NB4 (cell line): ENCODE measurements at regions not wholly inside any gene's neighbourhood (a gene's known extent, or its start where the extent isn't known, plus 50 kb on each side); places are given as distances from the start of the nearest gene placed in this dataset.

Experiments used
- DNase-seq: peaks from one replicate; pipeline ENCODE4 v3.0.0; 2010; ENCODE audit warnings: low read depth
- H3K4me3 ChIP-seq: one replicate; pipeline ENCODE4 v1.5.1; 2011; ENCODE audit warnings: mild to moderate bottlenecking, low read depth, low read length, moderate library complexity
- CTCF ChIP-seq: IDR thresholded peaks from one replicate; pipeline ENCODE4 v1.5.1; 2012; ENCODE audit warnings: low read depth, low read length
- MAX ChIP-seq: IDR thresholded peaks from 2 replicates; pipeline ENCODE4 v1.6.1; 2011; ENCODE audit warnings: low read depth, low read length
- MYC ChIP-seq: IDR thresholded peaks from 2 replicates; pipeline ENCODE4 v1.6.1; 2011; ENCODE audit warnings: low read depth, low read length
- POLR2A ChIP-seq: IDR thresholded peaks from 2 replicates; pipeline ENCODE4 v1.6.1; 2011; ENCODE audit warnings: mild to moderate bottlenecking; ENCODE audit not compliant: insufficient read length; ENCODE audit errors: extremely low read depth

- TF ChIP-seq POLR2A (no peak), MYC (no peak), CTCF (no peak), MAX (no peak)
- H3K4me3 ChIP-seq, result no peak overlapping the region
- DNase-seq, result no peak
Observed at GRCh38 chr7:53920011-53920410, 622.2 kb upstream of the VSTM2A start.

GRCh38 chr7:53940483-53940882 is 601.7 kb upstream of the VSTM2A start:
- H3K4me3 ChIP-seq, result no peak overlapping the region
- no peak for TF ChIP-seq POLR2A
- TF ChIP-seq CTCF, result no peak
- TF ChIP-seq MYC, result no peak
- no peak for TF ChIP-seq MAX
- DNase-seq, result no peak

- H3K4me3 ChIP-seq, result no peak overlapping the region
- TF ChIP-seq CTCF (no peak), MAX (no peak), POLR2A (no peak), MYC (no peak)
- no peak for DNase-seq
Observed at GRCh38 chr7:53947732-53948131, 594.4 kb upstream of the VSTM2A start.

- no peak for DNase-seq
Observed at GRCh38 chr7:53965716-53966115, 576.5 kb upstream of the VSTM2A start.

GRCh38 chr7:53983480-53983879 is 558.7 kb upstream of the VSTM2A start:
- H3K4me3 ChIP-seq, result no peak overlapping the region
- DNase-seq, result no peak
- TF ChIP-seq MYC, result no peak

More at GRCh38 chr7:53965716-53966115, 576.5 kb upstream of the VSTM2A start:
- TF ChIP-seq POLR2A (no peak), CTCF (no peak), MAX (no peak), MYC (no peak)
- H3K4me3 ChIP-seq, result no peak overlapping the region

GRCh38 chr7:53984776-53985175 is 557.4 kb upstream of the VSTM2A start:
- H3K4me3 ChIP-seq, result no peak overlapping the region

More at GRCh38 chr7:53984776-53985175, 557.4 kb upstream of the VSTM2A start:
- TF ChIP-seq MAX (no peak), MYC (no peak), CTCF (no peak), POLR2A (no peak)
- no peak for DNase-seq
